ENCODE measurements at regions not wholly inside any gene's neighbourhood (a gene's known extent, or its start where the extent isn't known, plus 50 kb on each side); places are given as distances from the start of the nearest gene placed in this dataset.

GRCh38 chr14:65261946-65262345, 150.6 kb upstream of the FUT8 start:
- FAIRE-seq = no peak
- no peak for TF ChIP-seq CTCF (IDR thresholded peaks at IDR 0.05; ENCODE audit: insufficient read depth, low read length, severe bottlenecking)
- DNase-seq (ENCODE audit: low read depth) = no peak
- H3K4me3 ChIP-seq (ENCODE audit: low read depth, low read length) = no peak overlapping the region
- no peaks in the 10 kb centered on the region for H3K27me3 ChIP-seq (ENCODE audit: control insufficient read depth, insufficient read depth, low read length)
- no peaks in the 10 kb centered on the region for H3K36me3 ChIP-seq (ENCODE audit: control insufficient read depth, insufficient read depth, low read length)

GRCh38 chr14:65263177-65263788, 149.2 kb upstream of the FUT8 start:
- Histone ChIP-seq H3K27me3 (ENCODE audit: control insufficient read depth, insufficient read depth, low read length) (no peaks in the 10 kb centered on the region), H3K4me3 (ENCODE audit: low read depth, low read length) (no peak overlapping the region), H3K36me3 (ENCODE audit: control insufficient read depth, insufficient read depth, low read length) (no peaks in the 10 kb centered on the region)
- DNase-seq (ENCODE audit: low read depth) (peak; percentile 43), FAIRE-seq (no peak)
- TF ChIP-seq CTCF (IDR thresholded peaks at IDR 0.05; ENCODE audit: insufficient read depth, low read length, severe bottlenecking) = no peak

- Histone ChIP-seq H3K27me3 (ENCODE audit: control insufficient read depth, insufficient read depth, low read length) (no peaks in the 10 kb centered on the region), H3K4me3 (ENCODE audit: low read depth, low read length) (no peak overlapping the region), H3K36me3 (ENCODE audit: control insufficient read depth, insufficient read depth, low read length) (no peaks in the 10 kb centered on the region)
- TF ChIP-seq CTCF (IDR thresholded peaks at IDR 0.05; ENCODE audit: insufficient read depth, low read length, severe bottlenecking) = no peak
- no peak for DNase-seq (ENCODE audit: low read depth)
- no peak for FAIRE-seq
These were observed 144.7 kb upstream of the FUT8 start for GRCh38 chr14:65267856-65268255.

GRCh38 chr14:65268594-65268993, 143.9 kb upstream of the FUT8 start:
- Histone ChIP-seq H3K4me3 (ENCODE audit: low read depth, low read length) (no peak overlapping the region), H3K27me3 (ENCODE audit: control insufficient read depth, insufficient read depth, low read length) (no peaks in the 10 kb centered on the region), H3K36me3 (ENCODE audit: control insufficient read depth, insufficient read depth, low read length) (no peaks in the 10 kb centered on the region)
- no peak for DNase-seq (ENCODE audit: low read depth)
- TF ChIP-seq CTCF (IDR thresholded peaks at IDR 0.05; ENCODE audit: insufficient read depth, low read length, severe bottlenecking) = no peak
- no peak for FAIRE-seq

- DNase-seq (ENCODE audit: low read depth) (no peak), FAIRE-seq (no peak)
- no peak overlapping the region for H3K4me3 ChIP-seq (ENCODE audit: low read depth, low read length)
- no peaks in the 10 kb centered on the region for H3K27me3 ChIP-seq (ENCODE audit: control insufficient read depth, insufficient read depth, low read length)
- no peak for TF ChIP-seq CTCF (IDR thresholded peaks at IDR 0.05; ENCODE audit: insufficient read depth, low read length, severe bottlenecking)
- H3K36me3 ChIP-seq (ENCODE audit: control insufficient read depth, insufficient read depth, low read length) = no peaks in the 10 kb centered on the region
These were observed 142.8 kb upstream of the FUT8 start for GRCh38 chr14:65269732-65270131.

- Histone ChIP-seq H3K4me3 (ENCODE audit: low read depth, low read length) (no peak overlapping the region), H3K36me3 (ENCODE audit: control insufficient read depth, insufficient read depth, low read length) (no peaks in the 10 kb centered on the region), H3K27me3 (ENCODE audit: control insufficient read depth, insufficient read depth, low read length) (no peaks in the 10 kb centered on the region)
- no peak for TF ChIP-seq CTCF (IDR thresholded peaks at IDR 0.05; ENCODE audit: insufficient read depth, low read length, severe bottlenecking)
- FAIRE-seq (no peak), DNase-seq (ENCODE audit: low read depth) (peak; percentile 82)
These were observed 135.5 kb upstream of the FUT8 start for GRCh38 chr14:65277027-65277426.

Data from bronchial epithelial cell (primary cell).